Upper lobe of left lung (tissue), 4 donors: ENCODE measurements at regions not wholly inside any gene's neighbourhood (a gene's known extent, or its start where the extent isn't known, plus 50 kb on each side); places are given as distances from the start of the nearest gene placed in this dataset.
"Not testable (repeated sequence)": the region's sequence is repeated elsewhere in the genome, so short reads cannot be mapped to it uniquely, and the experiment has no call there.

ENCODE experiments used
- POLR2AphosphoS5 ChIP-seq, 2 donors: sonication (generic); formaldehyde crosslinking; IDR thresholded peaks; one replicate each; pipeline ENCODE4 v1.5.1; 2017; ENCODE audit warnings: antibody characterized with exemption in 2 of 2
- TF ChIP-seq, protein P1 (sequence below), 6 experiments: fragments of 450-650 bp in 4 of 6; fragments of 200-600 bp in 2 of 6; sonication (generic) in 2 of 6; IDR thresholded peaks; one replicate each; pipeline ENCODE4 v1.5.1; 2016 to 2019; ENCODE audit warnings: antibody characterized with exemption in 6 of 6

DNA sequence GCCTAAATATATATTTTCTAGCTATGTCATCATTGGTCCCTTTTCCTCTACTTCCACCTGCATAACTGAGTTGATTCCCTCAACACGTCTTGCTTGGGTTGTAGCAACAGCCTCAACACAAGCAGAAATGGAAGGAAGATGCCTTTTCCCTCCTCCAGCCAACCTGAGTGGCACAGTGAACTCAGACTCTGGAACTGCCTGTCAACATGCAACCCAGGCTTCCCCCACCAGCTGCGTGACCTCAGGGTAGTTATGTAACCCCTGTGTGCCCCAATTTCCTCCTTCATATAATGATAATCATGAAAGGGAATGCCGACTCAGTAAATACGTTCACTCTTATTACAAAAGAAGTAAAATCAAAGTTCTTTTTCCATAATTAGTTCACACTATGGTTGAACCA, 101.8 kb upstream of the TERB2 start:
- TF ChIP-seq, protein P1, sequence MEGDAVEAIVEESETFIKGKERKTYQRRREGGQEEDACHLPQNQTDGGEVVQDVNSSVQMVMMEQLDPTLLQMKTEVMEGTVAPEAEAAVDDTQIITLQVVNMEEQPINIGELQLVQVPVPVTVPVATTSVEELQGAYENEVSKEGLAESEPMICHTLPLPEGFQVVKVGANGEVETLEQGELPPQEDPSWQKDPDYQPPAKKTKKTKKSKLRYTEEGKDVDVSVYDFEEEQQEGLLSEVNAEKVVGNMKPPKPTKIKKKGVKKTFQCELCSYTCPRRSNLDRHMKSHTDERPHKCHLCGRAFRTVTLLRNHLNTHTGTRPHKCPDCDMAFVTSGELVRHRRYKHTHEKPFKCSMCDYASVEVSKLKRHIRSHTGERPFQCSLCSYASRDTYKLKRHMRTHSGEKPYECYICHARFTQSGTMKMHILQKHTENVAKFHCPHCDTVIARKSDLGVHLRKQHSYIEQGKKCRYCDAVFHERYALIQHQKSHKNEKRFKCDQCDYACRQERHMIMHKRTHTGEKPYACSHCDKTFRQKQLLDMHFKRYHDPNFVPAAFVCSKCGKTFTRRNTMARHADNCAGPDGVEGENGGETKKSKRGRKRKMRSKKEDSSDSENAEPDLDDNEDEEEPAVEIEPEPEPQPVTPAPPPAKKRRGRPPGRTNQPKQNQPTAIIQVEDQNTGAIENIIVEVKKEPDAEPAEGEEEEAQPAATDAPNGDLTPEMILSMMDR (IDR thresholded peaks at IDR 0.05) = not testable (repeated sequence)
- TF ChIP-seq POLR2AphosphoS5 (IDR thresholded peaks at IDR 0.05) = not testable (repeated sequence)
